Dermis blood vessel endothelial cell (primary cell): ENCODE measurements at regions not wholly inside any gene's neighbourhood (a gene's known extent, or its start where the extent isn't known, plus 50 kb on each side); places are given as distances from the start of the nearest gene placed in this dataset.
"Not testable (repeated sequence)": the region's sequence is repeated elsewhere in the genome, so short reads cannot be mapped to it uniquely, and the experiment has no call there.

Experiments
- DNase-seq: peaks from one replicate; pipeline ENCODE4 v3.0.0; 2010

DNA sequence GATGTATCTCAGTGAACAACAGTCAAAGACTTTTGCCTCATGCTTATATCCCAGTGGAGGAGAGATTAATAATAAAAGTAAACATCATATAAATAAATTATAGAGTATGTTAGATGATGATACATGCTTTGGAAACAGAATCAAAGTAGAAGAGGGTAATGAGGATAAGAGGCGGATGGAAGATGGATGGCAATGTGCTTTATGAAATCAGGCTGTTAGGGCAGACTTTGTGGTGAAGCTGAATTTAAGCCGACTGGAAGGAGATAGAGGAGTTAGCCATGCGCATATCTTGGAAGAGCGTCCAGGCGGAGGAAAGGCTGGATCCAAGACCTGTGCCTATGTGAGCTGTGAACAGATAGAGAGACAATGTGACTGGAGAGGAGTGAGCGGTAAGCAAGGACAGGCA, 74.9 kb upstream of the GUCY1A1 start:
- no peak for DNase-seq

DNA sequence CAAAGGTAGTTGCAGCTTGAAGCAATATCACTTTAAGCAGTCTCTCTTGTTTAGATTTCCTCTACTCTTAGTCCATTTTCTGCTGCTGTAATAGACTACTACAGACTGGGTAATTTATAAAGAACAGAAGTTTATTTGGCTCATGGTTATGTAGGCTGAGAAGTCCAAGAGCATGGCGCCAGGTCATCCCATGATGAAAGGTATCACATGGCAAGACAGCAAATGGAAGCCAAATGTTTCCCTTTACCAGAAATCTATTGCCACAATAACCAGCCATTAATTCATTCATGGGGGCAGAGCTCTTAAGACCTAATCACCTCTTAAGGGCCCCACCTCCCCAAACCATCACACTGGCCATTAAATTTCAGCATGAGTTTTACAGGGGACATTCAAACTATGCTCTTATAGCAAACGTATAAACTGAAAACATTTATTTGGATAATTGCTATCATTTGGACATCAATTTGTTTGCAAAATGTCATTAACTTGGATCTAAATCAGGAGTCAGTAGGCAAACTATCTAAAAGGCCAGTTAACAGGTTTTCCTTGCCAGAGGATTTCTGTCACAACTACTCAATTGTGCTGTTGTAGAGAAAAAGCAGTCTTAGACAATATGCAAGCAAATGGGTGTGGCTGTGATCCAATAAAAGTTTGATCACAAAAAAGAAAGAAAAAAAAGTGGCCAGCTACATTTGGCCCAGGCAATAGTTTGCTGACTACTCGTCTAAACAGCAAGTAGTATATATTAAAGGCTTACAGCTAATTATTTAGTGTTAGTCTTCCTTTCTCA, 75.7 kb upstream of the GUCY1A1 start:
- no peak for DNase-seq

DNA sequence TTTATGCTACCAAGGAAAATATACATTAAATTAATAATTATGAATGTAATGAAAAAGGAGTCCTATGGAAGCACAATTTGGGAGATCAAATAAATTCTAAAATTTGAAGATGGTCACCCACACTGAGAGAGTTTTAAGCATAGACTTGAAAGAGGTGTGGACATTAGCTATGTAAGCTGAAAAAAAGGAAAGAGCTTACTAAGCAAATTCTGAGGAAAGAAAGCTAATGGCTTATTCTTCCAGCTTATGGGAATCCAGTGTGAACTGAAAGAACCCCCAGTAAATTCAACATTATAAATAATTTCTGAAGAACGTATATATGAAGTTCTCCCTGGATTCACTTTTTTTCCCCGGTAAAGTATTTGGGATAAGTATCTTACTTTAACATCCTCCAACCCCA, 78.2 kb upstream of the GUCY1A1 start:
- DNase-seq, result no peak

DNA sequence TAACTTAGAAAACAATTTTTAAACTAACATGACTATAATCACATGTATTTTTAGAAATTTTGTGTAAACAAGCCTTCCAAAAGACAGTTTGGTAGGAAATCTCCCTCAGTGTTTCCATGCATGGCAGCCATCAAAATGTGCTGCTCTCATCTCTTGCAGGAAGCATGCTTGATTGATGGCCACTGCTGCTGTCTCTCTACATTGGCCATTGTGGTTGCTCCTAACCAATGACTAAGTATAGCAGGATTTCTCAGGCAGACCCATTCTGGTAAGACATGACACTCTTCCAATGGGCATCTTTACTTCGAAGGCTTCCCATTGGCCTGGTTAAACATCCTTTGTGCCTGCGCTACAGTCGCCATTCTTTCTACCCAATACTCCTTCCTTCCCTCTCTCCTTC, 78.9 kb upstream of the GUCY1A1 start:
- no peak for DNase-seq

DNA sequence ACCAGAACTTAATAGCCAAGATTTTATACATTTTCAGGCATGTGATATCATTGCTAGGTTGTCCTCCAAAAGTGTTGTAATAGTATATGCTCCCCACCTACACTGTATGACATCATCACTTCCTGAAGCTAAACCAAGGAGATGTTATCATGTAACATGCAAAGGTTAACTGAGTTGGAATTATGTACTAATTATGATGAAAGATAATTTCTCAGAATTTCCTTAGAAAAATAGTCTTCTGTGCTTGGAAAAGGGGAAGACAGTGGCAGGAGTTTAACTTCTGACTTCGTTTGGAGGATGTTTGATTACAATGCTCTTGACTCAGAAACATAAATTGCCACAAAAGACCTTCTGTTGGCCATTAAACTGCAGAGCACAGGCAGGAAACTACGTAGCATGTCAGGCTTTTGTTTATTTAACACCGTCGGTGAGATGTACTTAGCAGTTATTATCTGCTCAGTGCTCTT, 83.6 kb upstream of the GUCY1A1 start:
- DNase-seq, result no peak

DNA sequence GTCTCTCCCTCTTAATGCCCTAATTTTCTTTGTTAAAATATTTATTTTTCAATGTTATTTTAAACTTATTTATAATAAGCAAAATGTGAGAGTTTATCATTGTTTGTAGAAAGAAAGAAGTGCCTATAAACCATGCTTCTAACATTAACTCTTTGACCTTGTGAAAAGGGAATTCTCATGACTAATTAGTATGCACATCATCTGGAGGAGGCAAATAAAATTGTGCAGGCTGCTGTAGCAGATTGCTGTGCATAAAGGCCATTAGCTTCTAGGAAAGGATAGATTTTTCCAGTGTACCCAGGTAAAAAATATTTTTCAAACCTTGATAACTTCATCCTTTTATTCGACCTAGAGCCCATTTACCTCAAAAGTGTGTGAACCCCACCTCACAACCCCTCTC, 84.6 kb upstream of the GUCY1A1 start:
- DNase-seq, result no peak

DNA sequence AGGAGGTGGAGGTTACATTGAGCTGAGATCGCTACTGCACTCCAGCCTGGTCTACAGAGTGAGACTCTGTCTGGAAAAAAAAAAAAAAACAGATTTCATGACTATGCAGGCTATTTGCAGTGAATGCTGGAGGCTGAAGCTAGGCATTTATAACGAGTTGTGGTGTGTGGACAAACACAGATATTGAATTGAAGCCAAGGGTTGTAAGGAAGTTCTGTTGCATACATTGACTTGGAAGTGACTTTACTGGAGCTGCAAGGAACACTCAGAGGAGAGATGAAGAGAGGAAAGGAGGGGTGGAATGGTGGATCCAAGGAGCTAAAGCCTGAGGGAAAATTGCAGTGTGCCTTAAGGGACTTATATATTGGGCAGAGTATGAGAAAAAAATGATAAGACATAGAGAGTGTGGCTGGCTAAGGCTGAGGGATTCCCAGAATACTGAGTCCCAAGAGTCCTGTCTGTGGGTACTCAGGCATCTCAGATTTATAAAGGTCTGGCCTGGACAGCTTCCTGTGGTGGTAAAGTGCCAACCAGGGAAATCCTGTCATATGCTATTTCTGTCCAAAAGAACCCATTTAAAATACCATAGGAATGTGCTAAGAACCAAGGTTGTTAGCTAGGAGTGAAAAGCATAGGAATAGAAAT, 87.8 kb upstream of the GUCY1A1 start:
- DNase-seq, result no peak

DNA sequence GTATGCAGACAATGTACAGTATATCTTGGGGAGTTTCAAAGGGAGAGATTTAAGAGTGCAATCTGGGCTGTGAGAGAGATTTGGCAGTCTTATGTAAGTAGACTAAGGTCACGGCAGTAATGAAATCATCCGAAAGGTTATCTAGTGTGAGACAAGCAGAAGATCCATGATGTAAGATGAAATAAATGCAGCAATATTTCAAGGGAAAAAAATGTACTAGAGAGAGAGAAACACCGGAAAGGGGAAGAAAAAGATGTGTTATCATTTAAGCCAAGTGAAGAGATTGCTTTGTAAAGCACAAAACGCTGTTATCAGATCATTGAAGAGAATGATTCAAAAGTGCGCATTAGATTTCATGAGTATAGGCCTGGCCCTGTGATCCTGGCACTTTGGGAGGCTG, 88.4 kb upstream of the GUCY1A1 start:
- no peak for DNase-seq

DNA sequence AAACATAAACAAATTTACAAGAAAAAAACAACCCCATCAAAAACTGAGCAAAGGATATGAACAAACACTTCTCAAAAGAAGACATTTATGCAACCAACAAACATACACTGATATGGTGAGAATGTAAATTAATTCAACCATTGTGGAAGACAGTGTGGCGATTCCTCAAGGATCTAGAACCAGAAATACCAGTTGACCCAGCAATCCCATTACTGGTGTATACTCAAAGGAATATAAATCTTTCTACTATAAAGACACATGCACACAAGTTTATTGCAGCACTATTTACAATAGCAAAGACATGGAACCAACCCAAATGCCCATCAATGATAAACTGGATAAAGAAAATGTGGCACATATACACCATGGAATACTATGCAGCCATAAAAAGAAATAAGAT, 92.3 kb upstream of the GUCY1A1 start:
- DNase-seq, result not testable (repeated sequence)

DNA sequence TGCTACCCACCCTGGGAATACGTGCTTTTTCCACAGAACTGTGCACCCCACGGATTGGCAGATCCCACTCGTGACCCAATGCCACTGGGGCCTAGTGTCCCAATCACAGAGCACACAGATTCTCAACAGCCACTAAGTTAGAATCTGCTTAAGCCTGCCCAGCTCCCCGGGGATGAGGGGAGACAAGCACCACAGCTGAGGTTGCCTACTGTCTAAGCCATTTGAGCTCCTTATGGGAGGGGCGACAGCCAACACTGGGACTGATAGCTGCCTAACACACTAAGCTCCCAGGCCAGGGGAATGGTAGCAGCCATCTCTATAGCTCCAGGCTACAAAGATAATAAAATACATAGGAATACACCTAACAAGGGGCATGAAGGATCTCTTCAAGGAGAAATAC, 93.5 kb upstream of the GUCY1A1 start:
- DNase-seq, result no peak

DNA sequence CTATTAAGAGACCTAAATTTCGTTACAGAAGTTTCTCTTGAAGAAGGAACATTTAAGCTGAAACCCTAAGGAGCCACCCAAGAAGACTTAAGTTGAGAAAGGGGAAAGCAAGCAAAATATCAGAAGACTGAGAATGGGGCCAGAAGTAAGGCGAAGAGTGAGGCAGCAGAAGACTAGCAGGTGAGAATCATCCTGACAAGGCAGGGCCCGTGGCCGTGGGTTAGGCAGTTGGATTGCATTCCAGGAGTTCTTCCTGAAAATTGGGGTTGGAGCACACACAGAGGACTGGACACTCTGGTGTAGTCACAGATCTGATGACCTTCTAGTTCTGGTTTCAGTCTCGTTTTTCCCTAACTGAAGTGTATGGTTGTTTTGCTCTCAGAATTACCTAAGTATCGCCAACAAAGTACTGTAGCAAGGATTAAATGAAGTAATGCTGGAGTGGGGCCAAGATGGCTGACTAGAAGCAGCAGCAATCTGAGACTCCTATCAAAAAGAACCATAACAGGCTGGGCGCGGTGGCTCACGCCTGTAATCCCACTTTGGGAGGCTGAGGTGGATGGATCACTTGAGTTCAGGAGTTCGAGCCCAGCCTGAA, 94.4 kb upstream of the GUCY1A1 start:
- no peak for DNase-seq

DNA sequence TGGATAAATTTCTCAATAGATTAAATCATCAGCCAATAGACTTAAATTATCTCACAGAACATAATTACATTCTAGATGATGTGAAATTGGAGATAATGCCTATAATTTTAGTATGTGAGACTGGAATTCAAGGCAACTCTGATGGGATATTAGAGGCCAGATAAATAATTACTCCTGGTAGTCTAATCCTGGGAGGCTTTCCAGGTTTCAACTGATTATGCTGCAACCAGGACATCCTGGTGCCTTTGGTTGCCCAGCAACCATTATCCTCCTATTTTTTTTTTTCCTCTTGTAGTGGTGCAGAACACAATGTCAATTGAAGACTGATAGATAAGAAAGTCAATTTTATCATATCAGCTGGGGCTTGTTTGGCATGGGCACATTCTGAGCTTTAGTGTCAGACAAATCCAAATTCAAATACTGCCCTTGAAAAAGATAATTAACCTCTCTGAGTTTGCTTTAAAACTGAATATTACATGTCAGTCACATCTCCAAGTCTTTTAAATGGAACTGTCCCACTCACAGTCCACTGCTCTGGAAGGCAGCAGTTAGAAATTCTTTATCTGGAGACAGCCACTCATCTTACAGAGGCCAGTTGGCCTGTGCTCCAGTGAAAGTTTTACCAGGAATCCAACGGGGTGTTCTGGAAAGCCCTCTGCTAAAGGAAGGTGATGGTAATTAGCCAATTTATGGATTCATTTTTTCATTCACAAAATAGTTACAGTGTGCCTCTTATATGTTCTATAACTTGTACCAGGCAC, 95.3 kb upstream of the GUCY1A1 start:
- DNase-seq, result no peak

DNA sequence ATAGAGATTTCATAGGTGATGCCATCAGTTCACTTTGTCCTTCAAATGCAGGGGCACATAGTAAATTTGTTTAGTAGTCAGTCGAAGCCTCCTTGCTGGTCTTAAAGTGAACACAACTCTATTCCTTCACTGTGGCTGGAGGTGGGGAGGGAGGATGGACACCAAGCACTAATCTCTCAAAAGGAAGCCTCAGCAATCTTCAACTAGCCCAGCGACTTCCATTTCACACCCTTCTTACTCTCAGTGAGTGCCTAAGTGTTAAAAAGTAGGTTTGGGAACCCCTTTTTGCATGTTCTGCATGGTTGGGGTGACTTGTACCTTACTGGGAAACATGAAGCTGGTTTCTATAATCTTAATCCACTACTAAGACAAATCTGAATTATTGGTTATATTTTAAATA, 96.0 kb upstream of the GUCY1A1 start:
- no peak for DNase-seq

DNA sequence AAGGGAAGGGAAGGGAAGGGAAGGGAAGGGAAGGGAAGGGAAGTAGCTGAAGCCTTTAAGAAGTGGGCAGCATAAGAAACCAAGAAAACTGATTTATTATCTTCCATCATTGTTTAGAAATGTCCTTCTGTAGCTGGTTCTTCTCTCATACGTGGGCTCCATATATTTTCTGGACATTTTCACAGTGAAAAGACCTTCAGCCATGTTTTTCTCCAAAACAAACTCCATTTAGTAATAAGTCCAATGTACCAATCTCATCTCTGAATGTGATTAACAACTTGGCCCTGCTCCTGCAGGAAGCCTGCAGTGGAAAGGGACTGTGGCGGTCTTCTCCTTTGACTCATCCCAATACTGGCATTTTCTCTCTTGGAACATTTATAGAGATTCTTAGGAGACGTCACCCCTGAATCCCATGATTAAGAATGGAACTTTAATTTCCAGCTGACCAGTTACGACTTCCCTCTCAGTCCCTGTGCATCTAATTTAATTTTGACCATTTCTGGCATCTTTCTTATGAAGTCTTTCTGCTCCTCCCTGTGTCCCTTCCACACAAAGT, 96.6 kb upstream of the GUCY1A1 start:
- DNase-seq, result no peak

DNA sequence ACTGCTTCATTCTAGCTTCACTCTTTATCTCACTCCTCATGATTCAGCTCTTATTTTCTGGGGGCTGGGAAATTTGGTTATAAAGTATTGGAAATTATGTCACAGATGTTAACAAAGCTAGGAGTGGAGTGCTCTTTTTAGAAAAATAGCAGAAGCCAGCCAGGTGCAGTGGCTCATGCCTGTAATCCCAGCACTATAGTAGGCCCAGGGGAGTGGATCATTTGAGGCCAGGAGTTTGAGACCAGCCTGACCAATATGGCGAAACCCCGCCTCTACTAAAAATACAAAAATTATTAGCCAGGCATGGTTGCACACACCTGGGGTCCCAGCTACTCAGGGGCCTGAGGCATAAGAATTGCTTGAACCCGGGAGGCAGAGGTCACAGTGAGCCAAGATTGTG, 97.2 kb upstream of the GUCY1A1 start:
- no peak for DNase-seq

DNA sequence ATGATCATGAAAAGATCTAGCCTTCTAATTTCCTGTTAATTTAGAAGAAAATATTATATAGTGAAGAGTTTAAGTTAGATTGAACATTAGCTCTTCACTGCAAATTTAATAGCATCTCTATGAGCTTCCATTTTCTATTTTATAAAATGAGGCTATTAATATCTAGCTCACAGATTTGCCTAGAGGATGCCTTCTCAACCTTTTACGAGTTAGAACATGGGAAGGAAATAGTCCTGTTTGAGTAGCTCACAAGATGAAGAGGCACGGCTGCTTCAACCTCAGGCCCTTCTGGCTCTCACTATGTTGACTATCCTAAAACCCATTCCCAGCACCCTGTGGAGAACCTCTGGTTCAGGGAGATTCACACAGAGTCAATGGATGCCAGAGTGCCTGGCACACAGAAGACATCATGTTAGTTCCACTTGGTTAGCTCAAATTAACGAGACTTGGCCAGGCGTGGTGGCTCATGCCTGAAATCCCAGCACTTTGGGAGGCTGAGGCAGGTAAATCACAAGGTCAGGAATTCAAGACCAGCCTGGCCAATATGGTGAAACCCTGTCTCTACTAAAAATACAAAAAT, 97.9 kb upstream of the GUCY1A1 start:
- DNase-seq, result no peak

DNA sequence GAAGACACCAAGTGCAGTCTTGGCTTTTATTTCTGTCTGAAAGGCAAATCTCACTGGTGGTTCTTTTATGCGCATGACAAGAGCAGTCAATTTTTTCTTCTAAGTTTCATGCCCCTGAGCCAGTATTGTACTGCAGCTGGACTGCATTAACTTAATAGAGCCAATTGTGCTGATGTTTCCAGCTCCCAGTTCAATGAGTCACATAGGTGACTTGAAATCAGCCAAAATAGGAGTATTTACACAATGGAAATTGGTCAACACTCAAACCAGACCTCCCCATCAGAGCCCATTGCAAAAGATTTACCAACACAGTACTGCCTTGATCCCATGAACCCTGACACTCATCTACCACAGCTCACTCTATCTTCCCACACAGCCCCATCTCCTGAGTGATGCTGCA, 100.3 kb upstream of the GUCY1A1 start:
- no peak for DNase-seq

DNA sequence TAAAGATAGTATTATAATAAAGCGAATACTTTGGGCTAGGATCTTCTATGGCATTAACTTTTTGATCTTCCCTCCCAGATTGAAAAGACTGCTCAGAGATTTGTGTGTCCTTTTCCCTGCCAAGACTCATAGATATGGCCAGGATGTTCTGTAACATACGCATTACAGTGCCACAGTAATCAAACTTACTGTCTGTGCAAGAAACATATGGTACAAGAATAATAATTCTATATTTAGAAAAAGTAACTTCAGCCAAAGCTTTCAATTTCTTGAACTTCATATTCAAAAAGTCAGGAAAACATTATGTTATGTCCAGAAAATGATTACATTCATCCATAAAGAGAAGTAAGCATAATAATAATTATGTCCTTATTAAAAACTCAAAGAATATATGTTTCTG, 100.9 kb upstream of the GUCY1A1 start:
- DNase-seq, result no peak

DNA sequence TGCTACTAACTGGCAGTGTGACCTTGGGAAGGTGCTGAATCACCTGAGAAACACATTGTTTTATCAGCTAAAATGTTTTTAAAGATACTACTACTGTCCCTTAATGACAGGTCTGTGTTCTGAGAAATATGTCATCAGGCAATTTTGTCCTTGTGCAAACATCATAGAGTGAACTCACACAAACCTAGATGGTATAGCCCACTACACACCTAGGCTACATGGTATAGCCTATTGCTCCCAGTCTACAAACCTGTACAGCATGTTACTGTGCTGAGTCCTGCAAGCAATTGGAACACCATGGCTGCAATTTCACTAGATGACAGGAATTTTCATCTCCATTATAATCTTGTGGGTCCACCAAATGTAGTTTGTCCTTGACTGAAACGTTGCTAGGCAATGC, 101.3 kb upstream of the GUCY1A1 start:
- DNase-seq, result no peak

DNA sequence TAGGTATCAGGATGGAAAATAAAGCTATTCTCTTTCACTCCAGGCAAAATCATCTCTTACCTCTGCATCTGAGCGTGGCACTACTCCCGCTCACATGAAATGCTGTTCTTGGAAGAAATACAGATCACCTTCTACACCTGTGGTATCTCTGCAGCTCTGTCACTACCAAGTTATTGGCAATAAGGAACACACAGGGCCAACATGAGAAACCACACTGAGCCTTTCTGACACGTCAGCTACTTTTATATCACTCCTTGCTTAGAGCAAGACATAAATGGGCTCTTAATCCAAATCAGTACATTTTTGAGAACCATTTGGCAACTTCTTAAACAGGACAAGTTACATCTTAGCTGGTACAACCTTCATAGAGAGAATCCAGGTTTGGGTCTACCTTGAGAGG, 101.8 kb upstream of the GUCY1A1 start:
- no peak for DNase-seq

DNA sequence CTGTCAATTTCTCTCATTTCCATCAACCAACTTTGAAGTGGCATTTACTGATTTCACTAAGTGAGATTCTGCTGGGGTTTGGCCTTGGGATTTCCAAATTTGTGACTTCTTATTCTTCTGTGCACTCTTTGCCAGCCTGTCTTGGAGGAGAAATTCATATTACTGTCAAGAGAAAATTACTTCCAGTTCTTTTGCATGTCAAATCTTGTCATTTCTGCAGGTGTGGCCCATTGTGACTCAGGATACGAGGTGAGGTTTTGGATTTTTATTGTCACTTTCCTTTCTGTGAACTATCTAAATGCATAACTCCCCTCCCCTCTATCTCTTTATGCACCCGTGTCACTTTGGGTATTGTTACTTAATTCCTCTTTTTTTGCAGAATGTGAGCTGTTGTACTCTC, 102.6 kb upstream of the GUCY1A1 start:
- no peak for DNase-seq

DNA sequence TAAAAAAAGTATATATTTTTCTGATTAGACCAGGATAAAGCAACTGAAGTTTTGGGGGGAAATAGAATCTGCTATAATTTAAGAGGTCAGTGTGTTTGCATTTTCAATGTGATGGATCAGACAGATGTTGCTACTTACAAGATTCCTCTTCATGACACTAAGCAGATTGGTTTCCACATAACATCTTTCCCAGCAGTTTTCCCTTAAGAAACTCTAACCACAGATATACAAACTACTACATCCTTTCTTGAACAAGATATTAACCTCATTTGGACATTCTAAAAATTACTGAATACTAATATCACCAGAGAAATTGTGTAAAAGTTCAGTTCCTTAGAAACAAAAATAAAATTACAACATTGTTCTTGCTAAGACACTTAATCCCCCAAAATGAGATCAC, 106.7 kb upstream of the GUCY1A1 start:
- DNase-seq, result no peak

DNA sequence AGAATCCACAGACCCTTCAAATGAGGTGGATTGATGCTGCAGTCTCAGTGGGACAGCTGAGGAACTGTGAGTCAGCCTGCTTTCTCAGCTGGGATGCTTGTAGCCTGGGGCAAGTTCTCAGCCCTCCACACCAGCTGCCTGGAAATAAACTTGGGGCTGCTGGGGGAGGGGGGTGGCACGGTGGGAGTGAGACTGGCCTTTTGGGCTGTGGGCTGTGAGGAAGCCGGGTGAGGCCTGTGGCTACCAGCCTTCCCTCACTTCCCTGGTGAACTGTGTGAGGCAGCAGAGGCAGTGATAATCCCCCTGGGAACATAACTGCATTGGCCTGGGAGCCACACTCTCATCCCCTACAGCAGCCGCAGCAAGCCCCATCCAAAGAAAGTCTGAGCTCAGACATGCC, 114.5 kb upstream of the GUCY1A1 start:
- no peak for DNase-seq
